IMR-90 (cell line): ENCODE measurements at regions not wholly inside any gene's neighbourhood (a gene's known extent, or its start where the extent isn't known, plus 50 kb on each side); places are given as distances from the start of the nearest gene placed in this dataset.

Source experiments
- ATAC-seq: fragments of 200-7000 bp; cut with Tn5 transposase; 2 replicates; pipeline ENCODE4 v1.9.1; 2020; ENCODE audit warnings: low read depth, mild to moderate bottlenecking, moderate library complexity
- BruUV-seq: library from RNA; stranded (reverse); fragments of 400-500 nt; replicated peaks from 2 replicates; lab custom pipeline; 2021; lab: Mats Ljungman, UMichigan
- CTCF ChIA-PET: fragments of 300-600 bp; formaldehyde crosslinking; extraction: SDS; loops from one replicate; lab custom pipeline; 2021; ENCODE audit warnings: antibody characterized with exemption; lab: Yijun Ruan, JAX
- POLR2A ChIA-PET: fragments of 300-600 bp; sonication (Branson Sonifier 250); formaldehyde crosslinking; loops from one replicate; lab custom pipeline; 2022; ENCODE audit warnings: antibody characterized with exemption; ENCODE audit not compliant: unreplicated experiment; lab: Charles Lee
- DNase-seq: peaks from one replicate; pipeline ENCODE4 v3.0.0; 2013
- H2AFZ ChIP-seq: replicated peaks from 2 replicates; pipeline ENCODE3; 2013; ENCODE audit warnings: low read length, mild to moderate bottlenecking; ENCODE audit not compliant: poor library complexity
- H2AK5ac ChIP-seq: 2 replicates; pipeline ENCODE4 v1.6.1; 2013; ENCODE audit warnings: low read depth, low read length, inconsistent platforms
- H2AK9ac ChIP-seq: replicated peaks from 2 replicates; pipeline ENCODE3; 2013; ENCODE audit warnings: mild to moderate bottlenecking, low read depth, low read length, moderate library complexity; ENCODE audit not compliant: poor library complexity
- H2BK120ac ChIP-seq: 2 replicates; pipeline ENCODE4 v1.6.1; 2013; ENCODE audit warnings: low read depth, low read length, inconsistent platforms
- H2BK15ac ChIP-seq: 3 replicates; pipeline ENCODE4 v1.6.1; 2013; ENCODE audit warnings: low read depth, low read length, inconsistent platforms
- H2BK20ac ChIP-seq: 2 replicates; pipeline ENCODE4 v1.6.1; 2013; ENCODE audit warnings: low read depth, mild to moderate bottlenecking, inconsistent platforms, low read length, moderate library complexity
- H2BK5ac ChIP-seq: 2 replicates; pipeline ENCODE4 v1.6.1; 2013; ENCODE audit warnings: mild to moderate bottlenecking, low read depth, low read length, inconsistent platforms; ENCODE audit not compliant: poor library complexity, severe bottlenecking
- H3K14ac ChIP-seq: replicated peaks from 2 replicates; pipeline ENCODE4 v1.6.1; 2013; ENCODE audit warnings: low read depth, low read length, inconsistent platforms
- H3K18ac ChIP-seq: 2 replicates; pipeline ENCODE4 v1.6.1; 2013; ENCODE audit warnings: low read depth, low read length, control low read depth
- H3K23ac ChIP-seq: 2 replicates; pipeline ENCODE4 v1.6.1; 2013; ENCODE audit warnings: low read depth, low read length, inconsistent platforms
- H3K27ac ChIP-seq: 2 replicates; pipeline ENCODE4 v1.5.1; 2013; ENCODE audit warnings: mild to moderate bottlenecking, control low read depth, low read length; ENCODE audit not compliant: insufficient read depth
- H3K27me3 ChIP-seq: 2 replicates; pipeline ENCODE4 v1.6.1; 2013; ENCODE audit warnings: low read length; ENCODE audit not compliant: control insufficient read depth, insufficient read depth
- H3K36me3 ChIP-seq: 2 replicates; pipeline ENCODE4 v1.6.1; 2013; ENCODE audit warnings: low read length, mixed read lengths; ENCODE audit not compliant: control insufficient read depth, insufficient read depth
- H3K4ac ChIP-seq: 2 replicates; pipeline ENCODE4 v1.6.1; 2013; ENCODE audit warnings: low read depth, low read length, inconsistent platforms
- H3K4me1 ChIP-seq: 2 replicates; pipeline ENCODE4 v1.6.1; 2013; ENCODE audit warnings: low read length, mixed read lengths; ENCODE audit not compliant: control insufficient read depth, insufficient read depth
- H3K4me2 ChIP-seq: 2 replicates; pipeline ENCODE4 v1.6.1; 2013; ENCODE audit warnings: low read depth, mild to moderate bottlenecking, control low read depth, low read length, moderate library complexity
- H3K4me3 ChIP-seq: 2 replicates; pipeline ENCODE4 v1.5.1; 2013; ENCODE audit warnings: low read depth, mild to moderate bottlenecking, control low read depth, low read length, moderate library complexity; ENCODE audit not compliant: insufficient read depth
- H3K56ac ChIP-seq: 2 replicates; pipeline ENCODE4 v1.6.1; 2013; ENCODE audit warnings: low read length, inconsistent platforms; ENCODE audit not compliant: insufficient read depth; ENCODE audit errors: extremely low read depth
- H3K79me1 ChIP-seq, 2 experiments: 2 replicates each; pipeline ENCODE4 v1.6.1; 2013; ENCODE audit warnings: low read length in 2 of 2, inconsistent platforms in 1 of 2, low read depth in 1 of 2
- H3K9ac ChIP-seq: 2 replicates; pipeline ENCODE4 v1.6.1; 2013; ENCODE audit warnings: low read depth, low read length, control low read depth
- H3K9me1 ChIP-seq: 2 replicates; pipeline ENCODE4 v1.6.1; 2013; ENCODE audit warnings: low read length, inconsistent platforms; ENCODE audit not compliant: insufficient read depth
- H3K9me3 ChIP-seq: 2 replicates; pipeline ENCODE4 v1.6.1; 2013; ENCODE audit warnings: low read length; ENCODE audit not compliant: control insufficient read depth, insufficient read depth
- H4K20me1 ChIP-seq: 2 replicates; pipeline ENCODE4 v1.6.1; 2013; ENCODE audit warnings: low read length, inconsistent platforms; ENCODE audit not compliant: insufficient read depth
- H4K5ac ChIP-seq: 2 replicates; pipeline ENCODE4 v1.6.1; 2013; ENCODE audit warnings: mild to moderate bottlenecking, low read depth, low read length, control low read depth
- H4K8ac ChIP-seq, 2 experiments: 2 replicates each; pipeline ENCODE4 v1.6.1; 2013; ENCODE audit warnings: low read depth in 2 of 2, low read length in 2 of 2, control low read depth in 1 of 2, inconsistent platforms in 1 of 2
- H4K91ac ChIP-seq: 2 replicates; pipeline ENCODE4 v1.6.1; 2013; ENCODE audit warnings: low read depth, low read length, inconsistent platforms; ENCODE audit not compliant: insufficient read depth
- RCOR1 ChIP-seq: IDR thresholded peaks from 2 replicates; pipeline ENCODE4 v1.6.1; 2012; ENCODE audit warnings: mild to moderate bottlenecking, low read length, improper control_type of control experiment; ENCODE audit not compliant: insufficient replicate concordance
- WGBS, 2 experiments: methylation state at CpG; one replicate each; pipeline versions ENCODE4 v1.1.5 to v1.1.7; 2013; ENCODE audit warnings: missing lambda C conversion rate in 2 of 2; ENCODE audit not compliant: insufficient read length in 1 of 2; ENCODE audit errors: extremely low coverage in 2 of 2; 5-methylcytosine and 5-hydroxymethylcytosine counted together
- dilution Hi-C: fragments of 300-500 bp; cut with HindIII; formaldehyde crosslinking; loops from one replicate; pipeline ENCODE4 v1.14.3; 2018; ENCODE audit warnings: low sequenced_read_pairs; ENCODE audit not compliant: unreplicated experiment
- in situ Hi-C: fragments of 300-500 bp; cut with MboI; formaldehyde crosslinking; loops from 3 replicates; pipeline ENCODE4 v1.14.3; 2019; ENCODE audit warnings: low sequenced_read_pairs, inconsistent platforms, mixed read lengths
- intact Hi-C: fragments of 100-400 bp; cut with micrococcal nuclease; formaldehyde crosslinking; loops from 2 replicates; pipeline ENCODE4 v1.10.0; 2022

DNA sequence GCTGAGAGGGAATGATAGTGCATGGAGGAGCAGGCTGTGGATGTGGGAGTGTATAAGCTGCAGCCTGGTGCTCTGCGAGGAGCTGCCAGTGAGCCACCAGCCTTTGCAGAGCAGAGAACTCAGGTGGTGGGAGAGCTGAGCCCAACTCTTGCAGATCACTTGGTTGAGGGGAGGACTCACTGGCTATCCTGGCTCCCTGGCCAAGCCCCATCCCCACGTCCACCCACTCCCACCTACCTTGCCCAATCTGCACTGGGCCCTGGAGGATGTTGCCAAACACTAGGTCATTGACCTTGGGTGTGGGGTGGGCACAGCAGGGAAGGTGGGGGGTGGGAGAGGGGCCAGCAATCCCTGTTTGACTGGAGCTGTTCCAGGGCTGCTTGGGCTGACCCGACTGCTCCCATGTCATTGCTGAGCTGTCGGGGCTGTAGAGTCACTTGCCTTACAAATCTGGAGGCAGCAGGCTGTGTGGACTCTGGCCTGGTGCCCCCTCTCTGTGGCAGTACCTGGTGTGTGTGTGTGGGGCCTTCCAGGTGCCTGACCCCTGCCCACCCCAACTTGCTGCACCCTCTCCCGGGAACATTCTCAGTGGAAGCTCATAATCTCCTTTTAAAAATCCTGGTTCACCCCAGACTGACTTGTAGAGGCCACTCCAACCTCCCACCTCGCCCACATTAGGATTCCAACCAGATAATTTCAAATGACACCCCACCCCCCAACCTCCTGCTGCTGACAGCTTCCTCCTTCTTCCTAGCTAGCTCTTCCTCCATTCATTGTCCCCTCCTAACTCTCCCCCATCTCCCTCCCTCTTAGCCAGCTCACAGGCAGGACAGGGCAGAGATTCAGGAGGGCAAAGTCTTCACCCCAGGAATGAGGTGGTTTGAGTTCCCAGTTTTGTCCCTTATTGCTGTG lies 162.3 kb downstream of the MRPL14 start:
- TF ChIP-seq RCOR1, result no peak
- Histone ChIP-seq H2AK5ac (no peak overlapping the region; the same call in 1 of the 2 replicates), H4K20me1 (no peaks in the 10 kb centered on the region), H3K9me1 (no peaks in the 10 kb centered on the region), H4K5ac (no peak overlapping the region), H3K23ac (no peak overlapping the region), H3K18ac (no peak overlapping the region), H3K14ac (no peak overlapping the region), H3K79me1 (no peaks in the 10 kb centered on the region), H3K56ac (no peak overlapping the region), H3K4me1 (peaks cover 3% of the 10 kb centered on the region), H4K8ac (no peak overlapping the region), H3K36me3 (no peaks in the 10 kb centered on the region), H4K91ac (no peak overlapping the region), H2BK5ac (no peak overlapping the region), H3K4me3 (no peak overlapping the region), H2BK15ac (no peak overlapping the region; the same call in 2 of the 3 replicates), H3K9ac (no peak overlapping the region), H3K9me3 (no peaks in the 10 kb centered on the region), H3K4me2 (no peak overlapping the region), H3K4ac (no peak overlapping the region), H2AFZ (no peak overlapping the region), H2BK120ac (no peak overlapping the region; the same call in 1 of the 2 replicates), H3K27ac (no peak overlapping the region), H3K27me3 (no peaks in the 10 kb centered on the region), H2AK9ac (no peak overlapping the region), H2BK20ac (no peak overlapping the region)
- ATAC-seq (no peak), DNase-seq (no peak)
- ChIA-PET CTCF (no interaction called here), POLR2A (no interaction called here)
- intact Hi-C loops (no loop called here), dilution Hi-C loops (no loop called here), in situ Hi-C loops (no loop called here)
- 15% methylated on average over 2 of the region's 6 CpGs; no CpG with 5 or more reads in 1 of the 2 experiments for WGBS, 2 experiments
- BruUV-seq, result no TSS peak
